OCI-LY3 (cell line): ENCODE measurements at regions not wholly inside any gene's neighbourhood (a gene's known extent, or its start where the extent isn't known, plus 50 kb on each side); places are given as distances from the start of the nearest gene placed in this dataset.

Experiments used
- H2AFZ ChIP-seq: fragments of 200-600, 300-600 bp; shearing (Covaris generic); 2 replicates; pipeline ENCODE4 v1.6.0; 2014; ENCODE audit warnings: antibody characterized with exemption, low read depth, low read length
- H3K27ac ChIP-seq: fragments of 200-600, 300-600 bp; sonication (generic); 2 replicates; pipeline ENCODE4 v1.5.1; 2014; ENCODE audit warnings: mild to moderate bottlenecking, low read length, moderate library complexity, mixed read lengths
- H3K27me3 ChIP-seq: fragments of 200-600, 300-600 bp; sonication (generic); 2 replicates; pipeline ENCODE4 v1.6.1; 2014; ENCODE audit warnings: low read depth, low read length, mixed read lengths
- H3K36me3 ChIP-seq: fragments of 200-600, 300-600 bp; sonication (generic); replicated peaks from 2 replicates; pipeline ENCODE3; 2014; ENCODE audit warnings: low read depth, low read length, mixed read lengths
- H3K4me1 ChIP-seq: fragments of 300-600, 200-600 bp; sonication (generic); 2 replicates; pipeline ENCODE4 v1.6.1; 2014; ENCODE audit warnings: low read length, mixed read lengths
- H3K4me2 ChIP-seq: fragments of 200-600, 300-600 bp; sonication (generic); 2 replicates; pipeline ENCODE4 v1.6.1; 2014; ENCODE audit warnings: low read length, mixed read lengths
- H3K4me3 ChIP-seq: fragments of 300-600, 200-600 bp; sonication (generic); 2 replicates; pipeline ENCODE4 v1.5.1; 2014; ENCODE audit warnings: antibody characterized with exemption, mild to moderate bottlenecking, low read length, moderate library complexity
- H3K79me2 ChIP-seq: fragments of 300-600, 200-600 bp; shearing (Covaris generic); 2 replicates; pipeline ENCODE4 v1.6.1; 2014; ENCODE audit warnings: mild to moderate bottlenecking, low read length, mixed read lengths
- H3K9ac ChIP-seq: fragments of 300-600, 200-600 bp; shearing (Covaris generic); 2 replicates; pipeline ENCODE4 v1.6.0; 2014; ENCODE audit warnings: mild to moderate bottlenecking, low read length, moderate library complexity
- H3K9me3 ChIP-seq: fragments of 200-600, 300-600 bp; shearing (Covaris generic); 2 replicates; pipeline ENCODE4 v1.6.1; 2014; ENCODE audit warnings: low read length, mixed read lengths; ENCODE audit not compliant: insufficient read depth
- H4K20me1 ChIP-seq: fragments of 200-600, 300-600 bp; sonication (generic); 2 replicates; pipeline ENCODE4 v1.6.1; 2016; ENCODE audit warnings: low read length, mixed read lengths; ENCODE audit not compliant: insufficient read depth
- EZH2phosphoT487 ChIP-seq: fragments of 200-600 bp; shearing (Covaris generic); IDR thresholded peaks from 2 replicates; pipeline ENCODE4 v1.6.1; 2018; ENCODE audit warnings: antibody characterized with exemption, mixed run types, low read depth
- TF ChIP-seq, protein P1 (sequence below): fragments of 200-600, 300-600 bp; sonication (generic); IDR thresholded peaks from 2 replicates; pipeline ENCODE4 v1.5.1; 2014; ENCODE audit warnings: antibody characterized with exemption, low read length, low read depth

DNA sequence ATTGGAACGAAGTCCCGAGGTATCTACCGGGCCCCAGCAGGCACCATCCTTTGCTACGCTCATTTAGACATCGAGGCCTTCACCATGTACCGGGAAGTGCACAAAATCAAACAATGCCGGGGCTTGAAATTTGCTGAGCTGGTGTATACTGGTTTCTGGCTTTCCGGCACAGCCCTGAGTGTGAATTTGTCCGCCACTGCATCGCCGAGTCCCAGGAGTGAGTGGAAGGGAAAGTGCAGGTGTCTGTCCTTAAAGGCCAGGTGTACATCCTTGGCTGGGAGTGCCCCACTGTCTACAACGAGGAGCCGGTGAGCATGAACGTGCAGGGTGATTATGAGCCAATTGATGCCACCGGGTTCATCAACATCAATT, 158.8 kb upstream of the GUCY1A2 start:
- H3K27ac ChIP-seq = no peak overlapping the region
- H3K9me3 ChIP-seq = no peaks in the 10 kb centered on the region
- TF ChIP-seq, protein P1, sequence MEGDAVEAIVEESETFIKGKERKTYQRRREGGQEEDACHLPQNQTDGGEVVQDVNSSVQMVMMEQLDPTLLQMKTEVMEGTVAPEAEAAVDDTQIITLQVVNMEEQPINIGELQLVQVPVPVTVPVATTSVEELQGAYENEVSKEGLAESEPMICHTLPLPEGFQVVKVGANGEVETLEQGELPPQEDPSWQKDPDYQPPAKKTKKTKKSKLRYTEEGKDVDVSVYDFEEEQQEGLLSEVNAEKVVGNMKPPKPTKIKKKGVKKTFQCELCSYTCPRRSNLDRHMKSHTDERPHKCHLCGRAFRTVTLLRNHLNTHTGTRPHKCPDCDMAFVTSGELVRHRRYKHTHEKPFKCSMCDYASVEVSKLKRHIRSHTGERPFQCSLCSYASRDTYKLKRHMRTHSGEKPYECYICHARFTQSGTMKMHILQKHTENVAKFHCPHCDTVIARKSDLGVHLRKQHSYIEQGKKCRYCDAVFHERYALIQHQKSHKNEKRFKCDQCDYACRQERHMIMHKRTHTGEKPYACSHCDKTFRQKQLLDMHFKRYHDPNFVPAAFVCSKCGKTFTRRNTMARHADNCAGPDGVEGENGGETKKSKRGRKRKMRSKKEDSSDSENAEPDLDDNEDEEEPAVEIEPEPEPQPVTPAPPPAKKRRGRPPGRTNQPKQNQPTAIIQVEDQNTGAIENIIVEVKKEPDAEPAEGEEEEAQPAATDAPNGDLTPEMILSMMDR = no peak
- no peak for TF ChIP-seq EZH2phosphoT487
- H4K20me1 ChIP-seq = no peaks in the 10 kb centered on the region
- no peak overlapping the region for H3K4me3 ChIP-seq
- H3K9ac ChIP-seq = no peak overlapping the region
- H3K4me2 ChIP-seq = no peak overlapping the region
- no peaks in the 10 kb centered on the region for H3K27me3 ChIP-seq
- no peaks in the 10 kb centered on the region for H3K36me3 ChIP-seq
- H2AFZ ChIP-seq = no peak overlapping the region
- no peaks in the 10 kb centered on the region for H3K4me1 ChIP-seq
- H3K79me2 ChIP-seq = no peaks in the 10 kb centered on the region

DNA sequence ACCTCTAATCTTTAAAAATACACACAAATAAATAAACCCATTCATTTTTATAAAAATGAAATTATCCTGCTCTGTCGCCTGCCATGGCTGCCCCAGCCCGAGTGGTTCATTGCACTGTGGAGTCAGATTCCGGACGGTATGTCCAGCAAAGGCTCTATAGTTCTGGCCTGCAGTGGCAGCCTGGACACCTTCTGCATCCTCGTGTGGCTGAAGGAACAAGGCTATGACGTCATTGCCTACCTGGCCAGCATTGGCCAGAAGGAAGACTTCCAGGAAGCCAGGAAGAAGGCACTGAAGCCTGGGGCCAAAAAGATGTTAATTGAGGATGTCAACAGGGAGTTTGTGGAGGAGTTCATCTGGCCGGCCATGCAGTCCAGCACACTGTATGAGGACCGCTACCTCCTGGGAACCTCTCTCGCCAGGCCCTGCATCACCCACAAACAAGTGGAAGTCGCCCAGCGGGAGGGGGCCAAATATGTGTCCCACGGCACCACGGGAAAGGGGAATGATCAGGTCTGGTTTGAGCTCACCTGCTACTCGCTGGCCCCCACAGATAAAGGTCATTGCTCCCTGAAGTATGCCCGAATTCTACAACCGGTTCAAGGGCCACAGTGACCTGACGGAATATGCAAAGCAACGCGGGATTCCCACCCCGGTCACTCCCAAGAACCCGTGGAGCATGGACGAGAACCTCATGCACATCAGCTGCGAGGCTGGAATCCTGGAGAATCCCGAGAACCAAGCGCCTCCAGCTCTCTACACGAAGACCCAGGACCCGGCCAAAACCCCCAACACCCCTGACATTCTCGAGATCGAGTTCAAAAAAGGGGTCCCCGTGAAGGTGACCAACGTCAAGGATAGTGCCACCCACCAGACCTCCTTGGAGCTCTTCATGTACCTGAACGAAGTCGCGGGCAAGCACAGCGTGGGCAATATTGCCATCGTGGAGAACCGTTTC, 158.2 kb upstream of the GUCY1A2 start:
- no peak for TF ChIP-seq EZH2phosphoT487
- TF ChIP-seq, protein P1 = no peak
- no peaks in the 10 kb centered on the region for H4K20me1 ChIP-seq
- H3K9ac ChIP-seq = no peak overlapping the region
- H3K4me2 ChIP-seq = no peak overlapping the region
- no peaks in the 10 kb centered on the region for H3K27me3 ChIP-seq
- H3K4me1 ChIP-seq = no peaks in the 10 kb centered on the region
- no peak overlapping the region for H3K4me3 ChIP-seq
- H3K27ac ChIP-seq = no peak overlapping the region
- no peak overlapping the region for H2AFZ ChIP-seq
- H3K9me3 ChIP-seq = no peaks in the 10 kb centered on the region
- no peaks in the 10 kb centered on the region for H3K79me2 ChIP-seq
- no peaks in the 10 kb centered on the region for H3K36me3 ChIP-seq

- Histone ChIP-seq H3K4me2 (no peak overlapping the region), H3K27ac (no peak overlapping the region), H2AFZ (no peak overlapping the region), H3K4me1 (no peaks in the 10 kb centered on the region), H3K9ac (no peak overlapping the region), H3K36me3 (no peaks in the 10 kb centered on the region), H4K20me1 (no peaks in the 10 kb centered on the region), H3K9me3 (no peaks in the 10 kb centered on the region), H3K79me2 (no peaks in the 10 kb centered on the region), H3K4me3 (no peak overlapping the region), H3K27me3 (no peaks in the 10 kb centered on the region)
- TF ChIP-seq EZH2phosphoT487 = no peak
- TF ChIP-seq, protein P1 = no peak
These were observed 156.6 kb upstream of the GUCY1A2 start for GRCh38 chr11:107174856-107175255.

DNA sequence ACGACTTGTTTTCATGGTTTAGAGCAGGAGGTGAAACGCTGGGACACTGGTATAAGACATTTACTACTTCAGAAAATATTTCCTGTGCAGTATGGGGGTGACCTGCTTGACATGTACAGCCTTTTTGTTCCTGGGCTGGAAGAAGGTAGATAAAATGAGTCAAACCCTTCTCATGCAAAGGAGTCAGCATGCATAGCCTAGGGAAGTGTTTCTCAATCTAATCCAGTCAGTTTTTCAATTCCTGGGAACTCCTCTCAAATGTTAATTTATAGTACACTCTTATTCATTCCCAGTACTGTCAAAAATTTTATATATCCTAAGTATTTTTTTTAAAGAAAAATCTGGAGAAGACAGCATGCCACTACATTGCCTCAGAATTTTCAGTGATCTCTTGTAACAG, 154.7 kb upstream of the GUCY1A2 start:
- H3K4me3 ChIP-seq = no peak overlapping the region
- H3K79me2 ChIP-seq = no peaks in the 10 kb centered on the region
- H2AFZ ChIP-seq = no peak overlapping the region
- H3K36me3 ChIP-seq = no peaks in the 10 kb centered on the region
- TF ChIP-seq, protein P1 = no peak
- no peak for TF ChIP-seq EZH2phosphoT487
- no peak overlapping the region for H3K4me2 ChIP-seq
- no peak overlapping the region for H3K27ac ChIP-seq
- H3K9me3 ChIP-seq = no peaks in the 10 kb centered on the region
- no peaks in the 10 kb centered on the region for H3K4me1 ChIP-seq
- H4K20me1 ChIP-seq = no peaks in the 10 kb centered on the region
- H3K9ac ChIP-seq = no peak overlapping the region
- no peaks in the 10 kb centered on the region for H3K27me3 ChIP-seq
